GM12878 (cell line): ENCODE measurements at regions not wholly inside any gene's neighbourhood (a gene's known extent, or its start where the extent isn't known, plus 50 kb on each side); places are given as distances from the start of the nearest gene placed in this dataset.

Experiments used
- ATAC-seq: fragments of 200-7000 bp; cut with Tn5 transposase; 3 replicates; pipeline ENCODE4 v1.9.1; 2020; ENCODE audit warnings: mild to moderate bottlenecking, moderate library complexity
- BruUV-seq: library from RNA; stranded (reverse); fragments of 400-500 nt; replicated peaks from 2 replicates; lab custom pipeline; 2021; lab: Mats Ljungman, UMichigan
- CTCF ChIA-PET: fragments of 300-600 bp; sonication (Branson Sonifier 250); formaldehyde crosslinking; extraction: SDS; loops from one replicate; lab custom pipeline; 2021; ENCODE audit warnings: inconsistent platforms; lab: Yijun Ruan, JAX
- POLR2A ChIA-PET: fragments of 350-600 bp; formaldehyde crosslinking; extraction: SDS; loops from one replicate; lab custom pipeline; 2021; ENCODE audit warnings: inconsistent platforms; lab: Charles Lee
- RAD21 ChIA-PET: fragments of 300-600 bp; sonication (Branson Sonifier 250); formaldehyde crosslinking; loops from one replicate; lab custom pipeline; 2023; ENCODE audit warnings: antibody characterized with exemption; ENCODE audit not compliant: unreplicated experiment; lab: Charles Lee
- SMC1A ChIA-PET: fragments of 300-600 bp; sonication (Branson Sonifier 250); formaldehyde crosslinking; loops from one replicate; lab custom pipeline; 2023; ENCODE audit not compliant: unreplicated experiment, uncharacterized antibody; lab: Charles Lee
- DNase-seq: peaks from one replicate; pipeline ENCODE4 v3.0.0-alpha.2; 2011; ENCODE audit warnings: low read depth, low spot score
- FAIRE-seq: peaks from 3 replicates; lab custom pipeline; 2011; peaks lifted over from hg19 to GRCh38; lab: Jason Lieb, UNC
- H2AFZ ChIP-seq: 2 replicates; pipeline ENCODE4 v1.6.0; 2011; ENCODE audit warnings: low read depth, low read length, control low read depth; ENCODE audit not compliant: control insufficient read depth
- H3K27ac ChIP-seq: 2 replicates; pipeline ENCODE4 v1.5.1; 2011; ENCODE audit warnings: control low read depth; ENCODE audit not compliant: control insufficient read depth, insufficient read depth
- H3K27me3 ChIP-seq, 2 experiments: replicated peaks in 1 of 2; 2 replicates each; pipeline versions ENCODE4 v1.6.0 to v1.6.1; 2011; ENCODE audit warnings: low read length in 1 of 2; ENCODE audit not compliant: control insufficient read depth in 2 of 2, insufficient read depth in 2 of 2
- H3K36me3 ChIP-seq, 2 experiments: 2 replicates each; pipeline ENCODE4 v1.5.1; 2011; ENCODE audit warnings: low read length in 1 of 2; ENCODE audit not compliant: control insufficient read depth in 2 of 2, insufficient read depth in 2 of 2
- H3K4me1 ChIP-seq: 2 replicates; pipeline ENCODE4 v1.6.1; 2011; ENCODE audit warnings: mild to moderate bottlenecking, low read length, moderate library complexity, mixed read lengths; ENCODE audit not compliant: control insufficient read depth, insufficient read depth
- H3K4me2 ChIP-seq: 2 replicates; pipeline ENCODE4 v1.6.0; 2011; ENCODE audit warnings: control low read depth; ENCODE audit not compliant: control insufficient read depth, insufficient read depth
- H3K4me3 ChIP-seq: fragments of 200-600 bp; sonication (generic); 2 replicates; pipeline ENCODE4 v1.5.1; 2016
- H3K79me2 ChIP-seq: 2 replicates; pipeline ENCODE4 v1.6.0; 2011; ENCODE audit warnings: low read length; ENCODE audit not compliant: control insufficient read depth, insufficient read depth
- H3K9ac ChIP-seq: 2 replicates; pipeline ENCODE4 v1.8.0; 2011; ENCODE audit warnings: low read length, control low read depth, mixed read lengths; ENCODE audit not compliant: control insufficient read depth, insufficient read depth
- H3K9me3 ChIP-seq: replicated peaks from 3 replicates; pipeline ENCODE4 v1.5.1; 2011; ENCODE audit warnings: mild to moderate bottlenecking, low read length; ENCODE audit not compliant: control insufficient read depth, insufficient read depth
- H4K20me1 ChIP-seq: 2 replicates; pipeline ENCODE4 v1.6.0; 2011; ENCODE audit not compliant: control insufficient read depth, insufficient read depth
- ATF7 ChIP-seq: fragments of 450-650 bp; IDR thresholded peaks from 2 replicates; pipeline ENCODE4 v1.6.1; 2016; ENCODE audit warnings: low read depth, mild to moderate bottlenecking
- BHLHE40 ChIP-seq, 2 experiments: fragments of 450-650 bp in 1 of 2; IDR thresholded peaks; 2 replicates each; pipeline ENCODE4 v1.6.1; 2011 to 2017; ENCODE audit warnings: low read depth in 2 of 2, borderline replicate concordance in 1 of 2, improper control_type of control experiment in 1 of 2, low read length in 1 of 2, mild to moderate bottlenecking in 1 of 2
- CBX3 ChIP-seq: fragments of 200-600 bp; sonication (generic); IDR thresholded peaks from 2 replicates; pipeline ENCODE4 v1.6.1; 2016; ENCODE audit warnings: low read depth, borderline replicate concordance
- CHD2 ChIP-seq: IDR thresholded peaks from 2 replicates; pipeline ENCODE4 v1.6.1; 2011; ENCODE audit warnings: low read depth, low read length, improper control_type of control experiment, borderline replicate concordance
- FOXK2 ChIP-seq: fragments of 450-650 bp; IDR thresholded peaks from 2 replicates; pipeline ENCODE4 v1.6.1; 2017; ENCODE audit warnings: mild to moderate bottlenecking, moderate library complexity
- IKZF2 ChIP-seq, 2 experiments: fragments of 450-650 bp; IDR thresholded peaks; 2 replicates each; pipeline ENCODE4 v1.6.1; 2017; ENCODE audit warnings: mild to moderate bottlenecking in 2 of 2, moderate library complexity in 2 of 2
- KAT2A ChIP-seq: conservative IDR thresholded peaks from 2 replicates; pipeline ENCODE4 v1.6.1; 2011; ENCODE audit warnings: low read depth, low read length; ENCODE audit not compliant: control insufficient read depth
- POLR2AphosphoS2 ChIP-seq: IDR thresholded peaks from 2 replicates; pipeline ENCODE4 v1.6.1; 2011; ENCODE audit warnings: low read depth, mild to moderate bottlenecking, low read length, improper control_type of control experiment, moderate library complexity
- SMAD1 ChIP-seq: fragments of 450-650 bp; IDR thresholded peaks from 2 replicates; pipeline ENCODE4 v1.6.1; 2018; ENCODE audit warnings: mild to moderate bottlenecking, low read depth; ENCODE audit not compliant: partially characterized antibody
- SUZ12 ChIP-seq: fragments of 200-600 bp; sonication (generic); IDR thresholded peaks from one replicate; pipeline ENCODE4 v1.6.1; 2018; ENCODE audit warnings: antibody characterized with exemption, mild to moderate bottlenecking; ENCODE audit not compliant: unreplicated experiment
- TBL1XR1 ChIP-seq: IDR thresholded peaks from 2 replicates; pipeline ENCODE4 v1.6.1; 2012; ENCODE audit warnings: low read depth, low read length, improper control_type of control experiment
- TCF12 ChIP-seq: IDR thresholded peaks from 2 replicates; pipeline ENCODE4 v1.6.1; 2011; ENCODE audit warnings: low read depth, mild to moderate bottlenecking, low read length
- YBX1 ChIP-seq: fragments of 450-650 bp; IDR thresholded peaks from 2 replicates; pipeline ENCODE4 v1.6.1; 2016; ENCODE audit warnings: antibody characterized with exemption
- YY1 ChIP-seq: IDR thresholded peaks from 2 replicates; pipeline ENCODE4 v1.6.1; 2011; ENCODE audit warnings: low read depth, mild to moderate bottlenecking, low read length
- WGBS: methylation state at CpG from one replicate; pipeline ENCODE4 v1.1.6; 2016; ENCODE audit warnings: low lambda C conversion rate; ENCODE audit not compliant: insufficient replicate concordance, insufficient coverage; ENCODE audit errors: missing lambda C conversion rate; 5-methylcytosine and 5-hydroxymethylcytosine counted together
- in situ Hi-C: fragments of 300-500 bp; cut with MboI; formaldehyde crosslinking; loops from 9 replicates; pipeline ENCODE4 v1.14.3; 2018; ENCODE audit warnings: mixed read lengths
- intact Hi-C: fragments of 100-400 bp; cut with micrococcal nuclease; formaldehyde crosslinking; loops from one replicate; pipeline ENCODE4 v1.14.2; 2022; ENCODE audit not compliant: unreplicated experiment
- TF ChIP-seq, protein P1 (sequence below): fragments of 450-650 bp; IDR thresholded peaks from 2 replicates; pipeline ENCODE4 v1.6.1; 2017; ENCODE audit warnings: low read depth, mild to moderate bottlenecking, moderate library complexity

DNA sequence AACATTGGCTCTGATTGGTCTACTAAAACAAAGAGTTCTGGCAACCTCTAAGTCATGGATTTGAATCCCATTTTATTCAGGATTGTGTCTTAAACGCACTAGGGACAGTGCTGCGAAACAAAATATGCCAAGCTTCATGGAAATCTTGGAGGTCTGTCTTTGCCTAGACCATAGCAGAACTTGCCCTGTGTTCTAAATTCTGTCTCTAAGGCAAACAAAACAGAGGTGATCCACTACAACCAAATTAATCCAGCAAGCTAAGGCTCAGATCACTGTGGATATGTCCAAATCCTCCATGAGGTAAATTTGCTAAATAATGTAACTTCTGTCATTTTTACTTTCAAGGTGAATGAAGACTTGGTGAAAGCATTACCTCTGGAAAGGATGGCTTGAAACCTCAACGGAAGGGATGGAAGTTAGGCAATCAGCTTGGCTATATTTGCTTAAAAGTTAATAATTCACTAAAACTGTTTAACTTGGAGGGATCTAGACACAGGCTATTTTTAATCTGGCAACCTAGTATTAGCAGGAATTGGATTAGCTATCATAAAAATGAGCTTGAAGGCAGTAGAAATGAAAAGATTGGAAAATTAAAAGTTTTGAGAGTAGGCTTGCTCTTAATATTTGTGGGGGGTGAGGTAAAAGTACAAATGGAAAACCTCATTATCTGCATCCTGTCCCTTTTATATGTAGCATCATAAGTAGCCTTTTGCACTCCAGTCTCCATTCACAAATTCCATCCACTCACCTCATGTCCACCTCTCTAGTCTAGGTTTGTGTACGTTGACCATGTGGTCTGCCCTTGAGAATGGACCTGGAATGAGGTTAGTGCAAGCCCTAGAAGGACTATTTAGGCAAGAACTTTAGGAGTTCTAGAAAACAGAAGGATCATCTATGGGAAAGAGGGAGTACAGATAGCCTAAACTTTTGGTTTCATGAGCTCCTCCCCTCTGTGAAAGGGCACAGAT, 176.2 kb downstream of the SMC2 start:
- ChIA-PET SMC1A (no interaction called here), RAD21 (no interaction called here), CTCF (no interaction called here), POLR2A (no interaction called here)
- Histone ChIP-seq H4K20me1 (no peaks in the 10 kb centered on the region), H3K9ac (no peak overlapping the region), H3K27ac (no peak overlapping the region), H3K4me3 (no peak overlapping the region), H3K9me3 (no peaks in the 10 kb centered on the region), H3K79me2 (no peaks in the 10 kb centered on the region), H3K36me3 (no peaks in the 10 kb centered on the region), H2AFZ (no peak overlapping the region), H3K27me3 (no peaks in the 10 kb centered on the region), H3K4me1 (no peaks in the 10 kb centered on the region), H3K4me2 (no peak overlapping the region)
- intact Hi-C loops (no loop called here), in situ Hi-C loops (no loop called here)
- DNase-seq = no peak
- FAIRE-seq = no peak
- TF ChIP-seq FOXK2 = no peak
- TF ChIP-seq TBL1XR1 = no peak
- no peak for TF ChIP-seq IKZF2 (IDR thresholded peaks at IDR 0.05)
- TF ChIP-seq YBX1 = no peak
- no peak for TF ChIP-seq YY1
- TF ChIP-seq ATF7 = no peak
- no peak for TF ChIP-seq KAT2A
- no peak for TF ChIP-seq SMAD1
- TF ChIP-seq SUZ12 = no peak
- no peak for TF ChIP-seq POLR2AphosphoS2
- no peak for TF ChIP-seq TCF12
- TF ChIP-seq, protein P1, sequence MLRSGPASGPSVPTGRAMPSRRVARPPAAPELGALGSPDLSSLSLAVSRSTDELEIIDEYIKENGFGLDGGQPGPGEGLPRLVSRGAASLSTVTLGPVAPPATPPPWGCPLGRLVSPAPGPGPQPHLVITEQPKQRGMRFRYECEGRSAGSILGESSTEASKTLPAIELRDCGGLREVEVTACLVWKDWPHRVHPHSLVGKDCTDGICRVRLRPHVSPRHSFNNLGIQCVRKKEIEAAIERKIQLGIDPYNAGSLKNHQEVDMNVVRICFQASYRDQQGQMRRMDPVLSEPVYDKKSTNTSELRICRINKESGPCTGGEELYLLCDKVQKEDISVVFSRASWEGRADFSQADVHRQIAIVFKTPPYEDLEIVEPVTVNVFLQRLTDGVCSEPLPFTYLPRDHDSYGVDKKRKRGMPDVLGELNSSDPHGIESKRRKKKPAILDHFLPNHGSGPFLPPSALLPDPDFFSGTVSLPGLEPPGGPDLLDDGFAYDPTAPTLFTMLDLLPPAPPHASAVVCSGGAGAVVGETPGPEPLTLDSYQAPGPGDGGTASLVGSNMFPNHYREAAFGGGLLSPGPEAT = no peak
- no peak for TF ChIP-seq BHLHE40 (IDR thresholded peaks at IDR 0.05; ENCODE audit: borderline replicate concordance in 1 of 2, low read depth in 2 of 2, low read length in 1 of 2)
- TF ChIP-seq CHD2 = no peak
- TF ChIP-seq CBX3 = no peak
- ATAC-seq = no peak
- BruUV-seq = no TSS peak
- WGBS = 0% methylated on average over 4 of the region's 4 CpGs
